A549 (cell line): ENCODE measurements at regions not wholly inside any gene's neighbourhood (a gene's known extent, or its start where the extent isn't known, plus 50 kb on each side); places are given as distances from the start of the nearest gene placed in this dataset.

Experiments used
- EHMT2 ChIP-seq: fragments of 200-600 bp; sonication (generic); IDR thresholded peaks from 2 replicates; pipeline ENCODE4 v1.6.1; 2016; ENCODE audit warnings: antibody characterized with exemption, low read depth, mild to moderate bottlenecking, moderate library complexity
- NR3C1 ChIP-seq: fragments of >200 bp; sonication (Bioruptor Twin); formaldehyde crosslinking; IDR thresholded peaks from 3 replicates; pipeline ENCODE4 v1.6.1; 2017

- TF ChIP-seq EHMT2 (no peak), NR3C1 (no peak)
These were observed 114.8 kb downstream of the TYW3 start for GRCh38 chr1:74847715-74848114.
